MM.1S (cell line): ENCODE measurements at regions not wholly inside any gene's neighbourhood (a gene's known extent, or its start where the extent isn't known, plus 50 kb on each side); places are given as distances from the start of the nearest gene placed in this dataset.
"Not testable (repeated sequence)": the region's sequence is repeated elsewhere in the genome, so short reads cannot be mapped to it uniquely, and the experiment has no call there.

Experiments used
- CTCF ChIP-seq: fragments of 300-600 bp; sonication (generic); IDR thresholded peaks from 2 replicates; pipeline ENCODE4 v1.5.1; 2016; ENCODE audit warnings: antibody characterized with exemption, low read length, mixed read lengths
- EZH2 ChIP-seq: fragments of 300-600 bp; sonication (generic); optimal IDR thresholded peaks from 2 replicates; pipeline ENCODE3; 2017; ENCODE audit warnings: low read depth, mild to moderate bottlenecking, antibody characterized with exemption, low read length, mixed read lengths
- EZH2phosphoT487 ChIP-seq: fragments of 300-600 bp; sonication (generic); IDR thresholded peaks from 2 replicates; pipeline ENCODE4 v1.6.1; 2018; ENCODE audit warnings: antibody characterized with exemption, low read length

- not testable (repeated sequence) for TF ChIP-seq CTCF, EZH2, EZH2phosphoT487
Measured at GRCh38 chr2:89853427-89853826, 1162.0 kb downstream of the RPIA start.
